ENCODE measurements at regions not wholly inside any gene's neighbourhood (a gene's known extent, or its start where the extent isn't known, plus 50 kb on each side); places are given as distances from the start of the nearest gene placed in this dataset.

GRCh38 chr2:201962774-201963562 lies 70.7 kb upstream of the FZD7 start:
- Mint-ChIP-seq H3K4me3 (no peak overlapping the region), H3K4me1 (peaks cover 8% of the 10 kb centered on the region), H3K9me3 (no peaks in the 10 kb centered on the region), H3K27ac (no peak overlapping the region), H3K27me3 (no peaks in the 10 kb centered on the region), H3K36me3 (ENCODE audit: low read depth) (no peaks in the 10 kb centered on the region)
- ATAC-seq: no peak
- DNase-seq: no peak

GRCh38 chr2:201964011-201964410 lies 69.6 kb upstream of the FZD7 start:
- Mint-ChIP-seq H3K27ac (peak overlapping the region; percentile 79), H3K4me3 (no peak overlapping the region)
- no peak for ATAC-seq

GRCh38 chr2:201964631-201965206 lies 68.9 kb upstream of the FZD7 start:
- H3K4me1 Mint-ChIP-seq: peaks cover 8% of the 10 kb centered on the region
- DNase-seq (peak; percentile 7), ATAC-seq (peak; percentile 25)
- H3K36me3 Mint-ChIP-seq (ENCODE audit: low read depth): no peaks in the 10 kb centered on the region
- no peaks in the 10 kb centered on the region for H3K27me3 Mint-ChIP-seq
- H3K4me3 Mint-ChIP-seq: no peak overlapping the region
- H3K9me3 Mint-ChIP-seq: no peaks in the 10 kb centered on the region
- peak overlapping the region; percentile 79 for H3K27ac Mint-ChIP-seq

More at GRCh38 chr2:201964011-201964410, 69.6 kb upstream of the FZD7 start:
- no peaks in the 10 kb centered on the region for H3K36me3 Mint-ChIP-seq (ENCODE audit: low read depth)
- no peak for DNase-seq
- peaks cover 8% of the 10 kb centered on the region for H3K4me1 Mint-ChIP-seq
- H3K9me3 Mint-ChIP-seq: no peaks in the 10 kb centered on the region
- no peaks in the 10 kb centered on the region for H3K27me3 Mint-ChIP-seq

GRCh38 chr2:201965550-201965949 lies 68.1 kb upstream of the FZD7 start:
- Mint-ChIP-seq H3K27ac (no peak overlapping the region), H3K9me3 (no peaks in the 10 kb centered on the region), H3K4me3 (no peak overlapping the region), H3K27me3 (no peaks in the 10 kb centered on the region), H3K4me1 (peaks cover 8% of the 10 kb centered on the region), H3K36me3 (ENCODE audit: low read depth) (no peaks in the 10 kb centered on the region)
- DNase-seq: no peak
- ATAC-seq: no peak

- no peaks in the 10 kb centered on the region for H3K36me3 Mint-ChIP-seq (ENCODE audit: low read depth)
- DNase-seq: no peak
- ATAC-seq: no peak
- H3K27me3 Mint-ChIP-seq: peaks cover 3% of the 10 kb centered on the region
- no peak overlapping the region for H3K4me3 Mint-ChIP-seq
- no peak overlapping the region for H3K27ac Mint-ChIP-seq
- no peaks in the 10 kb centered on the region for H3K9me3 Mint-ChIP-seq
- H3K4me1 Mint-ChIP-seq: peaks cover 5% of the 10 kb centered on the region
Observed at GRCh38 chr2:201966691-201967438, 66.8 kb upstream of the FZD7 start.

GRCh38 chr2:201968050-201968449 lies 65.6 kb upstream of the FZD7 start:
- H3K4me3 Mint-ChIP-seq: no peak overlapping the region
- no peak for DNase-seq
- no peak for ATAC-seq
- H3K9me3 Mint-ChIP-seq: no peaks in the 10 kb centered on the region
- H3K27me3 Mint-ChIP-seq: peaks cover 3% of the 10 kb centered on the region
- H3K36me3 Mint-ChIP-seq (ENCODE audit: low read depth): no peaks in the 10 kb centered on the region
- peaks cover 5% of the 10 kb centered on the region for H3K4me1 Mint-ChIP-seq
- H3K27ac Mint-ChIP-seq: no peak overlapping the region

GRCh38 chr2:201968476-201968875 lies 65.2 kb upstream of the FZD7 start:
- DNase-seq (no peak), ATAC-seq (no peak)
- Mint-ChIP-seq H3K4me3 (no peak overlapping the region), H3K36me3 (ENCODE audit: low read depth) (no peaks in the 10 kb centered on the region), H3K9me3 (no peaks in the 10 kb centered on the region), H3K4me1 (peaks cover 5% of the 10 kb centered on the region), H3K27me3 (peaks cover 3% of the 10 kb centered on the region), H3K27ac (no peak overlapping the region)

GRCh38 chr2:201969241-201969937 lies 64.3 kb upstream of the FZD7 start:
- H3K4me3 Mint-ChIP-seq: no peak overlapping the region

GRCh38 chr2:201969938-201970785 lies 63.5 kb upstream of the FZD7 start:
- Mint-ChIP-seq H3K36me3 (ENCODE audit: low read depth) (no peaks in the 10 kb centered on the region), H3K4me1 (no peaks in the 10 kb centered on the region), H3K9me3 (no peaks in the 10 kb centered on the region), H3K4me3 (no peak overlapping the region), H3K27ac (no peak overlapping the region), H3K27me3 (peaks cover 3% of the 10 kb centered on the region)
- DNase-seq (no peak), ATAC-seq (no peak)

More at GRCh38 chr2:201969241-201969937, 64.3 kb upstream of the FZD7 start:
- no peak for ATAC-seq
- Mint-ChIP-seq H3K4me1 (peaks cover 5% of the 10 kb centered on the region), H3K9me3 (no peaks in the 10 kb centered on the region), H3K27ac (no peak overlapping the region), H3K36me3 (ENCODE audit: low read depth) (no peaks in the 10 kb centered on the region), H3K27me3 (peaks cover 3% of the 10 kb centered on the region)
- DNase-seq: no peak

- Mint-ChIP-seq H3K36me3 (ENCODE audit: low read depth) (no peaks in the 10 kb centered on the region), H3K27me3 (peaks cover 3% of the 10 kb centered on the region), H3K4me1 (no peaks in the 10 kb centered on the region), H3K4me3 (no peak overlapping the region), H3K9me3 (no peaks in the 10 kb centered on the region), H3K27ac (no peak overlapping the region)
- DNase-seq: no peak
- ATAC-seq: no peak
Observed at GRCh38 chr2:201970786-201971108, 62.9 kb upstream of the FZD7 start.

GRCh38 chr2:201971531-201972228 lies 62.0 kb upstream of the FZD7 start:
- no peaks in the 10 kb centered on the region for H3K4me1 Mint-ChIP-seq
- no peak overlapping the region for H3K4me3 Mint-ChIP-seq
- peaks cover 6% of the 10 kb centered on the region for H3K27me3 Mint-ChIP-seq
- no peak overlapping the region for H3K27ac Mint-ChIP-seq
- no peaks in the 10 kb centered on the region for H3K36me3 Mint-ChIP-seq (ENCODE audit: low read depth)
- DNase-seq (no peak), ATAC-seq (no peak)
- H3K9me3 Mint-ChIP-seq: no peaks in the 10 kb centered on the region

- peaks cover 10% of the 10 kb centered on the region for H3K27me3 Mint-ChIP-seq
- no peaks in the 10 kb centered on the region for H3K36me3 Mint-ChIP-seq (ENCODE audit: low read depth)
- no peaks in the 10 kb centered on the region for H3K9me3 Mint-ChIP-seq
- no peak overlapping the region for H3K27ac Mint-ChIP-seq
- H3K4me3 Mint-ChIP-seq: no peak overlapping the region
- DNase-seq: no peak
- no peaks in the 10 kb centered on the region for H3K4me1 Mint-ChIP-seq
- ATAC-seq: no peak
Observed at GRCh38 chr2:201972621-201973255, 60.9 kb upstream of the FZD7 start.

GRCh38 chr2:201973305-201973928 lies 60.2 kb upstream of the FZD7 start:
- ATAC-seq (no peak), DNase-seq (no peak)
- no peaks in the 10 kb centered on the region for H3K9me3 Mint-ChIP-seq
- H3K36me3 Mint-ChIP-seq (ENCODE audit: low read depth): no peaks in the 10 kb centered on the region
- no peak overlapping the region for H3K27ac Mint-ChIP-seq
- H3K4me3 Mint-ChIP-seq: no peak overlapping the region
- no peaks in the 10 kb centered on the region for H3K4me1 Mint-ChIP-seq
- peaks cover 12% of the 10 kb centered on the region for H3K27me3 Mint-ChIP-seq

Data from activated naive CD8-positive, alpha-beta T cell treated with anti-CD3 and anti-CD28 coated beads, Interleukin-2, amount 50 U/mL, for 24 hours (primary cell).